ENCODE measurements at regions not wholly inside any gene's neighbourhood (a gene's known extent, or its start where the extent isn't known, plus 50 kb on each side); places are given as distances from the start of the nearest gene placed in this dataset.
A peak's percentile ranks its signal among the peaks of the same experiment; 100 is the strongest.

- TF ChIP-seq CTCF (IDR thresholded peaks at IDR 0.05; ENCODE audit: insufficient read depth, low read length, missing control alignments), result no peak
- DNase-seq (ENCODE audit: low read depth, low spot score), result no peak
- POLR2A ChIA-PET, result interaction anchor here (1.5 kb wide), 1 partner anchor 59 kb away, joined by 5 read pairs; no protein-coding TSS in a partner anchor
- no peak overlapping the region for H3K4me3 ChIP-seq (ENCODE audit: low read depth, low read length)
- CTCF ChIA-PET, result interaction anchor here (0.7 to 2.9 kb wide), 4 partner anchors 11 to 355 kb away, joined by 3 to 17 read pairs (median 6); partner anchors contain the start of gene KITLG
Measured at GRCh38 chr12:88638388-88638787, 58.1 kb upstream of the KITLG start.

- ChIA-PET CTCF (interaction anchor here (0.6 to 2.9 kb wide), 15 partner anchors 9 to 478 kb away, joined by 3 to 22 read pairs (median 3); partner anchors contain the start of gene KITLG), POLR2A (no interaction called here)
- no peak for TF ChIP-seq CTCF (IDR thresholded peaks at IDR 0.05; ENCODE audit: insufficient read depth, low read length, missing control alignments)
- no peak overlapping the region for H3K4me3 ChIP-seq (ENCODE audit: low read depth, low read length)
- DNase-seq (ENCODE audit: low read depth, low spot score), result no peak
Measured at GRCh38 chr12:88634008-88634407, 53.7 kb upstream of the KITLG start.

- peak; percentile 4 for TF ChIP-seq CTCF (IDR thresholded peaks at IDR 0.05; ENCODE audit: insufficient read depth, low read length, missing control alignments)
- no peak for DNase-seq (ENCODE audit: low read depth, low spot score)
- CTCF ChIA-PET, result interaction anchor here (0.6 to 2.9 kb wide), 10 partner anchors 10 to 479 kb away, joined by 3 to 22 read pairs (median 3); partner anchors contain the start of gene KITLG
- H3K4me3 ChIP-seq (ENCODE audit: low read depth, low read length), result no peak overlapping the region
- POLR2A ChIA-PET, result no interaction called here
Measured at GRCh38 chr12:88633312-88633711, 53.0 kb upstream of the KITLG start.

GRCh38 chr12:88630561-88630960 lies 50.3 kb upstream of the KITLG start:
- ChIA-PET POLR2A (no interaction called here), CTCF (no interaction called here)
- H3K4me3 ChIP-seq (ENCODE audit: low read depth, low read length), result no peak overlapping the region
- no peak for TF ChIP-seq CTCF (IDR thresholded peaks at IDR 0.05; ENCODE audit: insufficient read depth, low read length, missing control alignments)
- DNase-seq (ENCODE audit: low read depth, low spot score), result no peak
